ENCODE measurements at regions not wholly inside any gene's neighbourhood (a gene's known extent, or its start where the extent isn't known, plus 50 kb on each side); places are given as distances from the start of the nearest gene placed in this dataset.

GRCh38 chrX:25754399-25754798 lies 383.7 kb upstream of the MAGEB18 start:
- TF ChIP-seq POLR2AphosphoS5 (IDR thresholded peaks at IDR 0.05; ENCODE audit: borderline replicate concordance, low read depth, low read length) (no peak), EZH2 (IDR thresholded peaks at IDR 0.05) (no peak), FOXP2 (optimal IDR thresholded peaks at IDR 0.05; ENCODE audit: control extremely low read depth, extremely low read length, insufficient read depth) (no peak)
